ENCODE measurements at regions not wholly inside any gene's neighbourhood (a gene's known extent, or its start where the extent isn't known, plus 50 kb on each side); places are given as distances from the start of the nearest gene placed in this dataset.

DNA sequence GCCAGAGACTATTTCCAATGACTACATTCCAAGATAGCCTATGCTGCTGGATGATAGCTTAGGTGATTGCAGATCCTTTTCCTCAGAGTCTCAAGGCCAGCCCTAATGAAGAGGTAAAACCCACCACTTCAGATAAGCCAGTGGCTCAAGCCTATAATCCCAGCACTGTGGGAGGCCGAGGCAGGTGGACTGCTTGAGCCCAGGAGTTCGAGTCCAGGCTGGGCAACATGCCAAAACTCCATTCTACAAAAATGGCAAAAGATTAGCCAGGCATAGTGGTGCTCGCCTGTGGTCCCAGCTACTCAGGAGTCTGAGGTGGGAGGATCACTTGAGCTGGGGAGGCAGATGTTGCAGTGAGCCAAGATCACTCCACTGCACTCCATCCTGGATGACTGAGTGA is 495.3 kb downstream of the ZIC1 start:
- TF ChIP-seq CTCF (IDR thresholded peaks at IDR 0.05 in 4 of 5, conservative IDR thresholded peaks at IDR 0.05 in 1 of 5) (no peak), POLR2A (IDR thresholded peaks at IDR 0.05) (no peak)
